ENCODE measurements at regions not wholly inside any gene's neighbourhood (a gene's known extent, or its start where the extent isn't known, plus 50 kb on each side); places are given as distances from the start of the nearest gene placed in this dataset.

DNA sequence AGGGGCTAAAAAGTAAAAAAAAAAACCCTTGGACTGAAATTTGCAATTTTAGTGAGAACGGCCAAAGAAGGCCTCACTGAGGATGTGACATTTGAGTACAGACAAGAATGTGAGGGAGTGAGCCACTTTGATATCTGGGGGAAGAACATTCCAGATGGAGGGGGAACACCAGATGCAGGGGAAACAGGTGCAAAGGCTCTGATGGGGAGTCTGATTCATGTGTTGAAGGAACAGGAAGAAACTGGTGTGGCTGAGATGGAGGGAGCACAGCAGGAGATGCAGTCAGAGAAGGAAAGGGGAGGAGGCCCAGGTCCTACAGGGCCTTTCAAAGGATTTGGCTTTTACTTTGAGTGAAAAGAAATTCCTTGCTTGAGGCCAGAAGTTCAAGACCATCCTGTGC, 615.7 kb upstream of the NRP1 start:
- H3K4me3 ChIP-seq (ENCODE audit: low read depth, low read length), result no peak overlapping the region
- DNase-seq (ENCODE audit: low read depth), result no peak
- TF ChIP-seq, protein P1, sequence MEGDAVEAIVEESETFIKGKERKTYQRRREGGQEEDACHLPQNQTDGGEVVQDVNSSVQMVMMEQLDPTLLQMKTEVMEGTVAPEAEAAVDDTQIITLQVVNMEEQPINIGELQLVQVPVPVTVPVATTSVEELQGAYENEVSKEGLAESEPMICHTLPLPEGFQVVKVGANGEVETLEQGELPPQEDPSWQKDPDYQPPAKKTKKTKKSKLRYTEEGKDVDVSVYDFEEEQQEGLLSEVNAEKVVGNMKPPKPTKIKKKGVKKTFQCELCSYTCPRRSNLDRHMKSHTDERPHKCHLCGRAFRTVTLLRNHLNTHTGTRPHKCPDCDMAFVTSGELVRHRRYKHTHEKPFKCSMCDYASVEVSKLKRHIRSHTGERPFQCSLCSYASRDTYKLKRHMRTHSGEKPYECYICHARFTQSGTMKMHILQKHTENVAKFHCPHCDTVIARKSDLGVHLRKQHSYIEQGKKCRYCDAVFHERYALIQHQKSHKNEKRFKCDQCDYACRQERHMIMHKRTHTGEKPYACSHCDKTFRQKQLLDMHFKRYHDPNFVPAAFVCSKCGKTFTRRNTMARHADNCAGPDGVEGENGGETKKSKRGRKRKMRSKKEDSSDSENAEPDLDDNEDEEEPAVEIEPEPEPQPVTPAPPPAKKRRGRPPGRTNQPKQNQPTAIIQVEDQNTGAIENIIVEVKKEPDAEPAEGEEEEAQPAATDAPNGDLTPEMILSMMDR (IDR thresholded peaks at IDR 0.05; ENCODE audit: insufficient read depth, low read length), result no peak

DNA sequence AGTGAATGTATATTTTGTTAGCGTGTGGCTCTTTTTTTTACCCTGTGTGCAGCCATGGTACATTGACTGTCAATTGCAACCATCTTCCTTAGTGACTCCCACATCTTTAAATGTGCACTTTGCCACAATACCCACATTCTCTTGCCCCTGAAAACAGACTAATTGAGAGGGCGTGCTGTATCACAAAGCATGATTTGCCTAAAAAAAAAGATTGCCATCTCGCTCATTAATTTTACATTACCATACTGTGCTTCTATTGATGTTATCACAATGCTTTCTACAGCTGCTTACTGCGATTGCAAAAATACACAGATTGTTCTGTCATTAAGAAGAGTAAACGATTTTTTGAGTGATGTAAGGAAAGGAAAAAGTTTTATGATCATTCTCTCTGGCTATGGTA, 613.1 kb upstream of the NRP1 start:
- no peak overlapping the region for H3K4me3 ChIP-seq (ENCODE audit: low read depth, low read length)
- TF ChIP-seq, protein P1 (IDR thresholded peaks at IDR 0.05; ENCODE audit: insufficient read depth, low read length), result no peak
- no peak for DNase-seq (ENCODE audit: low read depth)

DNA sequence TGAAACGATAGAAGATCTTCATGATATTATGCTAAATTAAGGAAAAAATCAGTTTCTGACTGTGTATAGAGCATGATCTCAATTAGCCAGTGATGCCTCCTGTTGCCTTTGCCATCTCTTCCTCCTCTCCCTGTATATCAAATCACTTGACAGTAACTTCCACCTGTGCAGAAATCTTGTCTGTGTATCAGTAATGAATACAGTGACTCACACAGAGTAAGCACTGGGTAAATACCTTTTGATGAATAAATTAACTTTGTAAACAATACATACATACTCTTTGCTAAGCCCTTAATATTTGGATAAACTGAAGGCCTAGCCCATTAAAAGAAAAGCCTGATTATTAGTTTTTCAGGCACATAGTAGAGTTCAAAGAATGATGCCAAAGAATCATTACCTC, 610.6 kb upstream of the NRP1 start:
- no peak for DNase-seq (ENCODE audit: low read depth)
- TF ChIP-seq, protein P1 (IDR thresholded peaks at IDR 0.05; ENCODE audit: insufficient read depth, low read length), result no peak
- H3K4me3 ChIP-seq (ENCODE audit: low read depth, low read length), result no peak overlapping the region

DNA sequence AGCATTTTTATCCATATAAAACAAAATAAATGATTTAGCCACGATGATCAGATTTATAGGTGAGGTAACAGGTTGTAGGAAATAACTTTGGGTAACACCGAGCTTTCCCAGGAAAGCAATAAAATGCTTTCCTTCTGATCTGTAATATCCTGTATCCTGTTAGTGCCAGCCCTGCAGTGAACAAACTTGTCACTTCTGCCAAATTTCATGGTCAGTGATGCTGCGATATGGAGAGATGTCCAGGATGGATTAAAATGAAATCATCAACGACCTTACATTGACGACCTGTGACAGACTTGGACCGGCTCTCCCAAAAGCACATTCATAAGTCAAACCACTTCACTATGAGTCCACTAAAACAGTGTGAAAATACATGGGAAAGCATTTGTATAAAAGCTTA, 608.0 kb upstream of the NRP1 start:
- no peak for DNase-seq (ENCODE audit: low read depth)
- TF ChIP-seq, protein P1 (IDR thresholded peaks at IDR 0.05; ENCODE audit: insufficient read depth, low read length), result no peak
- no peak overlapping the region for H3K4me3 ChIP-seq (ENCODE audit: low read depth, low read length)

DNA sequence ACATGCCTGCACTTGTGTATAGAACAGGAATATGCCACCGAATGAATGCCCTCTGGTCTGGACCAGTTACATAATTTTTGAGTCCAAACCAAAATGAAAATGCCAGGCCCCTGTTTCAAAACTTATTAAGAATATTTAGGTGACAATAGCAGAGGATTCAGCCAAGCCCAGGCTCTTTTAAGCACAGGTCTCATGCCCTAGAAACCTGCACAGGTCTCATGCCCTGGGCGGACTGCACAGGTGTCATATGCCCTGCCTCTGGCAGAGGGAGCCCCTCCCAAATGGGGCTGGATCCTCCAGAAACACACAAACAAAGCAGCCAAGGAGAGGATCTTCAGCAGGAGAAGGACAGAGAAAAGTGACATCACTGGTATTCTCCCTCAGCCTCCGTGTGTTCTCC, 605.4 kb upstream of the NRP1 start:
- DNase-seq (ENCODE audit: low read depth), result no peak
- TF ChIP-seq, protein P1 (IDR thresholded peaks at IDR 0.05; ENCODE audit: insufficient read depth, low read length), result no peak
- H3K4me3 ChIP-seq (ENCODE audit: low read depth, low read length), result no peak overlapping the region

DNA sequence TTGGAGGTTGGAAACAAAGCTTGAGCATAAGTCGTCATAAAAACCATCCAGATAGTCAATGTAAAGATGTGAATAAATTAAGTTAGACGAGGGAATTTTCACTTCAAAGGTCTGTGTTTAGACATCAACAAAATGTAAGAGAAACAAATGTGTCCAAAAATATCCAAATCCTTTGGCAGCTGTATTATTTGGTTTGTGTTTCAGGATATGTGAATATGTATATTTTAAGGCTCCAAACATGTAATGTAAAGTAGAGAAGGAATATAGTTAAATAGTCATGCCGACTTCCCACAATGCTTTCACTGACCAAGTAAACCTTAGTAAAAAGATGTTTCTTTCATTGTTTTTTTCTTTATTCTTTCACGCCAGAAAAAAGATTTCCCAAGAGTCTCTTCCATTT, 604.9 kb upstream of the NRP1 start:
- no peak for DNase-seq (ENCODE audit: low read depth)
- no peak overlapping the region for H3K4me3 ChIP-seq (ENCODE audit: low read depth, low read length)
- TF ChIP-seq, protein P1 (IDR thresholded peaks at IDR 0.05; ENCODE audit: insufficient read depth, low read length), result no peak

DNA sequence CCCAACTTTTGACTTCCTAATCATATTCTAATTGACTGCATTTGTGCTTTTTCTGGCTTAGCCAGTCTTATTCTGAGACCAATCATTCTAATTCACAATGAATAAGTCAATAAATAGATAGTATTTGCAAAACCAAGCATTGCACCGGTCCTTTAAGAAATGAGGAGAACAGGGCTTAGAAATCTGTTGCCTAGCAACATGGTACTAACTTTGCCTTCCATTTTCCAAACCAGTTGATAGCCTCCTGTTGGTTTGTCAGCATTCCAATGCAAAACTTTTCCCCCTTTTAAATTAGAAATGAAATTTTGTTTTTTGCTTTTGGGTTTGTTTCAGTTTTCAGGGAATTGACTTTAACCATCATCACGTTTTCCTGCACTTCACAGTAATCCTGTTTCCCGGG, 603.5 kb upstream of the NRP1 start:
- TF ChIP-seq, protein P1 (IDR thresholded peaks at IDR 0.05; ENCODE audit: insufficient read depth, low read length), result no peak
- no peak overlapping the region for H3K4me3 ChIP-seq (ENCODE audit: low read depth, low read length)
- DNase-seq (ENCODE audit: low read depth), result no peak
